GM18858 (cell line): ENCODE measurements at regions not wholly inside any gene's neighbourhood (a gene's known extent, or its start where the extent isn't known, plus 50 kb on each side); places are given as distances from the start of the nearest gene placed in this dataset.
"Not testable (repeated sequence)": the region's sequence is repeated elsewhere in the genome, so short reads cannot be mapped to it uniquely, and the experiment has no call there.

Experiments used
- ATAC-seq: cut with Tn5 transposase; IDR thresholded peaks from one replicate; pipeline ENCODE4 v1.9.1; 2021; ENCODE audit not compliant: unreplicated experiment

GRCh38 chr7:106384373-106384772 is 99.6 kb upstream of the NAMPT start:
- ATAC-seq: no peak

- no peak for ATAC-seq
These were observed 98.1 kb upstream of the NAMPT start for GRCh38 chr7:106382929-106383328.

GRCh38 chr7:106382129-106382528 is 97.3 kb upstream of the NAMPT start:
- ATAC-seq: no peak

DNA sequence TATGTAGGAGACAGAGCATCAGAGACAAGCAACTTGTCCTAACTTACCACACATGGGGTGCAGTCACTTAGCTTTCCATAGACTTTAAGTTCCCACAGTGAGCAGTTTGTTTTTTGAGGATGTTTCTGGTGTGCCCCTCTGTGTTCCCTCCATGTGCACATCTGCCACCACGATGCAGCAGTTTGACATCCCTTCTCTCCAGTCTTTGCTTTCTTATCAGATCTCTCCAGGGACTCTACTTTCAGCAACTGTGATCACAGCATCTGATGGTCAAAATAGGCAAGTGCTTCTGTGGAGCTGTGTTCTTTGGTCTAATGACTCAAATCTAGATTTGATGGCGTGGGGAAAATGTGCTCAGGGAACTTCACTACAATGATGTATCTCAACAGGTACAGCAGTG is 96.5 kb upstream of the NAMPT start:
- no peak for ATAC-seq

DNA sequence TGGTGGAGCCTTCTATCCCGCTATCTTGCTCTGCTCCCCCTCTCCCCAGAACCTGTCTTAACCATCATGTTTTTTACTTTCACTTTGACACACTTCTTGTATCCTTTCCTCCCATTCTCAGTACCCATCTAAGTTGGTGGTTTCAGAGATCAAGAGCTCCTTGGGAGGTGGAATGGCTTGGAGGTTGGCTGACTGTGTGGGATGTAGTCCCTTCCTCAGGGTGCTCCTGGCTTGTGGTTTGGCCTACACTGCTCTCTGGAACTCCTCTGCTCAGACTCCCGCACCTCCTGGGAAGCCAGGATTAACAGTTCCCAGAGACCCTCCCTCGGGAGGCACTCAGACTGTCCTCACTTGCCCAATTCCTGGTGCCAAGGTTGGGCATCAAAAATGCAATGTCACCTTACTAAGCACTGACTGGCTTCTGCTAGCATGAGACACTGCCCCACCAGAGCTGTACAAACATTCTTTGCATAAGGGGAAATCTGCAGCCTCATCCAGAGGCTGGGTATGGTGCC is 93.1 kb upstream of the NAMPT start:
- ATAC-seq: no peak

- no peak for ATAC-seq
These were observed 91.4 kb upstream of the NAMPT start for GRCh38 chr7:106376026-106376799.

DNA sequence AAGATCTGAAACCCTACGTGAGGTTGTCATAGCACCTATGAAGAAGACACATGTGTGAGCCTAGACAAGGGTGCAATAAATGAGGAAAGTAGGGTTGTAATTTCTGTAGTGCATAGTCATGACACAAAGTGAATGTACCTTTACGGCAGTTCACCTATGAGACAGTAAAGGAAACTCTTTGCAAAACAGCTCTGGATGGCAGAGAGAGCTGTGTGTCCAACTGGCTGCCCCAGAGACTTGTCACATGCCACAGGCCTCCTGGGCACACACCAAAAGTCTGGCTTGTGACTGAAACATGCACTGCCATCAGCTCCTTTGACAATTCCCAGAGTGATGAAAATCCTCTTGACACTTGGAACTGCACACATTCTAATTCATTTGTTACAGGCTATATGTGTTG is 90.7 kb upstream of the NAMPT start:
- no peak for ATAC-seq

GRCh38 chr7:106374437-106374836 is 89.7 kb upstream of the NAMPT start:
- ATAC-seq: no peak

DNA sequence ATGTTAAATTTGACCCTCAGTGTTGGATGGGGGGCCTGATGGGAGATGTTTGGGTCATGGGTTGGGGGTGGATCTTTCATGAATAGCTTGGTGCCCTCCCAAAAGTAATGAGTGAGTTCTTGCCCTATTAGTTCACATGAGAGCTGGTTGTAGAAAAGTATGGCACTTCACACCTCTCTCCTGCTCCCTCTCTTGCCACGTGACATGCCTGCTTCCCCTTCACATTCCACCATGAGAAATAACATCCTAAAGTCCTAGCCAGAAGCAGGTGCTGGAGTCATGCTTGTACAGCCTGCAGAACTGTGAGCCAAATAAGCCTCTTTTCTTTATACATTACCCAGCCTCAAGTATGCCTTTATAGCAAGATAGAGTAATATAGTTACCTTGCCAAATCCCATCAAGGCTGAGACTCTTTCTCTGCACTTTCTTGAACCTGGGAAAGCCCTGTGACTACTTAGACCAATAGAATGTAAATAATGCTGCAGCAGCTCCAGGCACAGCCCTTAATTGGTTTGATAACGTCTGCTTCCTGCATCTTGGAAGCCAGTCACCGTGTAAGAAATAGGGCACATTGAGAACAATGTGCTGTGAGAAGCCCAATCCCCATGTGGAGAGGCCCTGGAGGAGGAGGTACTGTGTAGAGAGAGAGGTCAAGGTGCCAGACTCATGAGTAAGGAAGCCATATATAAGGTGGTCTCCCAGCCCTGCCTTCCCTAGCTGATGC is 88.0 kb upstream of the NAMPT start:
- no peak for ATAC-seq

DNA sequence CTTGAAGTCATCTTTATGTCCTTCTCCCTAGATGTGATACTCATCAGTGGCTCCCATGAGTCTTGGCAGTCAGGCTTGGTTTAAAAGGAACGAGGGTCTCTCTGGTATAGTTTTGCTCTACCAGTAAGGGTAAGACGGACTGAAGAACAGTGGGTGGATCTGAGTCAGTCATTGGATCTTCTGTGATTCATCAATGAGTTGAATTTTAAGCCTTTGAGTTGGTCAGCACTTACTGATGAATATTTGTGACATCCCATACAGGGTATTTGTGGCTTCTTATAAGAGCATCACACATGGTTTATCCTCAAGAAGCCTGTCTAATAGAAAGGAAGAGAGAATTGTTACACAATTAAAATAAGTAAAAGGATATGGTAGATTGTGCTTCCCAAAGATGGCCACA is 87.3 kb upstream of the NAMPT start:
- no peak for ATAC-seq

DNA sequence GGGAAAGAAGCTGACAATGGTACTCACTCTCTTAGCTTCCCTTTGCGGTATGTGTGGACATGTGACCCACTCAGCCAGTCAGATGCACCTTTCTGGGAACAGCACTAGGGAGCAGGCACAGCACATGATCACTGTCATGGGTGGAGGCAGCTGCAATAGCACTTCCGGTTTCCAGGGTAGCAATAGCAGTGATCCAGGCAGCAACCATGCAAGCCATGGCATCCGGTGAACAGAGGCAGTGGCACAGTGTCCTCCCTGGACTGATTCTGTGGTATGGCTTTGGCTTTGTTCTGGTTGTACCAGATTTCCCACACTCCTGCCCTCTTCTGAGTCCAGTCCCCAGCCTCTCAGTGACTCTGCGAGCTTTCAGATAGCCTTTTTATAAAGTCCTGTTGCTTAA is 86.8 kb upstream of the NAMPT start:
- no peak for ATAC-seq

DNA sequence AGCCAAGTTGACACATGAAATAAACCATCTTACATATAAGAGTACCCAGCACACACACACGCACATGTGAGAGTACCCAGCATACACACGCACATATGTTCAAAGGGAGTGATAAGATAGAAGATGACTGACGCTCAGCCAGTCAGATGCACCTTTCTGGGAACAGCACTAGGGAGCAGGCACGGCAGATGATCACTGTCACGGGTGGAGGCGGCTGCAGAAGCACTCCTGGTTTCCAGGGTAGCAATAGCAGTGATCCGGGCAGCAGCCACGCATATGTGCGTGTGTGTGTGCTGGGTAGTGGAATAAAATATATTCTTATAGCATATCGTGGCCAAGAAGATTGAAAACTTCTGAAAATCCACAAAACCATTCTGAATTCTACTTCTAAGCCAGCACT is 85.8 kb upstream of the NAMPT start:
- ATAC-seq: no peak

- ATAC-seq: no peak
These were observed 85.0 kb upstream of the NAMPT start for GRCh38 chr7:106369816-106370215.

DNA sequence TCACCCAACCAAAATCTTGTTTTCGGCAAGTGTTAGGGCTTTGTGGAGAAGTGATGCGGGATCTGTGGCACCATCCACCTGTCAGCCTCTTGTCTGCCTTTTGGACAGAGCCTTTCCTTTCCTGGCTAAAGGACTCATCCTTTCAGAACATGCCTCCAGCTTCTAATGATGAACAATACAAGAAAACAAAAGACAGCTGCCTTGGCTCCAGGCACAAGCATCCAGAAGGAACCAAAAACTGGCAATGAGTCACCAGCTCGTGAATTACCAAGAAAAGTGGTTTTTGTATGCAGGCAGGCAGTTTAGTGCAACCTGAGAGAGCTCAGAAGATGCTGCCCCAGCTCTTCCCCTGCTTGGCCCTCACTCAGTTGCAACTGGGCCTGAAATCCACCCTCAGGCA is 84.6 kb upstream of the NAMPT start:
- no peak for ATAC-seq

GRCh38 chr7:106367664-106368063 is 82.9 kb upstream of the NAMPT start:
- ATAC-seq: no peak

GRCh38 chr7:106367018-106367420 is 82.2 kb upstream of the NAMPT start:
- ATAC-seq: no peak

- ATAC-seq: peak; percentile 90
These were observed 80.6 kb upstream of the NAMPT start for GRCh38 chr7:106365252-106366005.

DNA sequence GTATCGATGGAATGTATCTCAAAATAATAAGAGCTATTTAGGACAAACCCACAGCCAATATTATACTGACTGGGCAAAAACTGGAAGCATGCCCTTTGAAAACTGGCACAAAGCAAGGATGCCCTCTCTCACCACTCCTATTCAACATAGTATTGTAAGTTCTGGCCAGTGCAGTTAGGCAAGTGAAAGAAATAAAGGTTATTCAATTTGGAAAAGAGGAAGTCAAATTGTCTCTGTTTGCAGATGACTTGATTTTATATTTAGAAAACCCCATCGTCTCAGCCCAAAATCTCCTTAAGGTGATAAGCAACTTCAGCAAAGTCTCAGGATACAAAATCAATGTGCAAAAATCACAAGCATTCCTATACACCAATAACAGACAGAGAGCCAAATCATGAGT is 77.7 kb upstream of the NAMPT start:
- not testable (repeated sequence) for ATAC-seq

- ATAC-seq: no peak
These were observed 73.4 kb upstream of the NAMPT start for GRCh38 chr7:106358103-106358663.

- no peak for ATAC-seq
These were observed 72.9 kb upstream of the NAMPT start for GRCh38 chr7:106357675-106358074.

- no peak for ATAC-seq
These were observed 70.0 kb upstream of the NAMPT start for GRCh38 chr7:106354822-106355221.
